Panc1 (cell line): ENCODE measurements at regions not wholly inside any gene's neighbourhood (a gene's known extent, or its start where the extent isn't known, plus 50 kb on each side); places are given as distances from the start of the nearest gene placed in this dataset.

ENCODE experiments used
- ATAC-seq: fragments of 200-7000 bp; cut with Tn5 transposase; 2 replicates; pipeline ENCODE4 v1.9.1; 2020; ENCODE audit warnings: mild to moderate bottlenecking, moderate library complexity
- BruUV-seq: library from RNA; stranded (reverse); fragments of 400-500 nt; replicated peaks from 2 replicates; lab custom pipeline; 2021; lab: Mats Ljungman, UMichigan
- CTCF ChIA-PET: fragments of 300-600 bp; sonication (Branson Sonifier 250); formaldehyde crosslinking; loops from one replicate; lab custom pipeline; 2022; ENCODE audit warnings: antibody characterized with exemption; lab: Charles Lee
- POLR2A ChIA-PET: fragments of 300-600 bp; sonication (Branson Sonifier 250); formaldehyde crosslinking; loops from one replicate; lab custom pipeline; 2022; ENCODE audit warnings: antibody characterized with exemption; lab: Charles Lee
- DNase-seq: peaks from one replicate; pipeline ENCODE4 v3.0.0-alpha.2; 2010; ENCODE audit warnings: low read depth, low spot score
- H3K27ac ChIP-seq: 2 replicates; pipeline ENCODE4 v1.5.1; 2011; ENCODE audit warnings: mild to moderate bottlenecking, low read length, inconsistent platforms
- H3K27me3 ChIP-seq: fragments of 200-500 bp; sonication (Bioruptor generic); 2 replicates; pipeline ENCODE4 v1.6.0; 2014; ENCODE audit warnings: low read length, inconsistent platforms; ENCODE audit not compliant: control insufficient read depth, insufficient read depth
- H3K36me3 ChIP-seq: fragments of 200-500 bp; sonication (Bioruptor generic); 2 replicates; pipeline ENCODE4 v1.5.1; 2014; ENCODE audit warnings: inconsistent platforms, mild to moderate bottlenecking, low read length, moderate library complexity; ENCODE audit not compliant: control insufficient read depth, insufficient read depth
- H3K4me1 ChIP-seq: 2 replicates; pipeline ENCODE4 v1.5.1; 2011; ENCODE audit warnings: inconsistent platforms, mild to moderate bottlenecking, low read length, moderate library complexity; ENCODE audit not compliant: control insufficient read depth, insufficient read depth
- H3K4me3 ChIP-seq, 2 experiments: 2 replicates each; pipeline ENCODE4 v1.5.1; 2011 to 2012; ENCODE audit warnings: low read depth in 2 of 2, low read length in 2 of 2, mild to moderate bottlenecking in 2 of 2, inconsistent platforms in 1 of 2, moderate library complexity in 1 of 2
- H3K9me3 ChIP-seq: fragments of 200-500 bp; sonication (Bioruptor generic); 2 replicates; pipeline ENCODE4 v1.5.1; 2014; ENCODE audit warnings: low read depth, mild to moderate bottlenecking, inconsistent platforms, low read length, moderate library complexity; ENCODE audit not compliant: control insufficient read depth, insufficient read depth
- POLR2AphosphoS5 ChIP-seq: IDR thresholded peaks from 2 replicates; pipeline ENCODE4 v1.6.1; 2012; ENCODE audit warnings: mild to moderate bottlenecking, low read depth, low read length, moderate library complexity
- SIN3A ChIP-seq: IDR thresholded peaks from 2 replicates; pipeline ENCODE4 v1.6.1; 2012; ENCODE audit warnings: low read depth, mild to moderate bottlenecking, low read length, moderate library complexity, borderline replicate concordance; ENCODE audit not compliant: insufficient read depth
- TCF7L2 ChIP-seq: IDR thresholded peaks from 2 replicates; pipeline ENCODE4 v1.6.1; 2011; ENCODE audit warnings: mild to moderate bottlenecking, low read depth, low read length, inconsistent platforms
- in situ Hi-C: cut with HindIII; loops from 2 replicates; pipeline ENCODE4 v1.10.0; 2016; ENCODE audit warnings: low sequenced_read_pairs, low pct_unique_long_range_greater_than_20kb
- intact Hi-C: fragments of 100-400 bp; cut with micrococcal nuclease; formaldehyde crosslinking; loops from one replicate; pipeline ENCODE4 v1.10.0; 2022; ENCODE audit not compliant: unreplicated experiment
- TF ChIP-seq, protein P1 (sequence below), 2 experiments: IDR thresholded peaks; 2 replicates each; pipeline ENCODE4 v1.6.1; 2011 to 2012; ENCODE audit warnings: low read depth in 2 of 2, control low read depth in 1 of 2, low read length in 1 of 2, mild to moderate bottlenecking in 1 of 2, moderate library complexity in 1 of 2; ENCODE audit not compliant: insufficient read depth in 1 of 2
- TF ChIP-seq, protein P2 (sequence below): fragments of 450-650 bp; IDR thresholded peaks from 2 replicates; pipeline ENCODE4 v1.5.1; 2017; ENCODE audit warnings: mild to moderate bottlenecking

DNA sequence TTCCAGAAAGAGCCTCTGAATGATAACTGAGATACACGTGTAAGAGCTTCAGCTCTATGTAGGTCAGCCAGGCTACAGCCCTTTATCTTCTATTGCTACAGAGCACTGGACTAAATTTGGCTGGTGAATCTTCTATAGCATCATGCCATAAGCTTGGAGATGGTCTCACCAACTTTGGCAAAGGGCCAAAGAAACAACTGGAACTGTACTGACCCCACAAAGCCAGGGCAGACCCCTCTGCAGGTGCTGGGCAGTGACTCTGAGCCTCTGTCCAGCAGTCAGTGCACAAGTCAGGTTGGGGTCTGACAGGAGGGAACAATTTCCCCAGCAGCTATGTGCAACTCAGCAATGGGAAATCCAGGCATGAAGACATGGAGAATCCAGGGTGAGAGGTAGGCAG lies 57.8 kb upstream of the NFASC start:
- peaks cover 19% of the 10 kb centered on the region for H3K27me3 ChIP-seq
- no peak overlapping the region for H3K27ac ChIP-seq
- in situ Hi-C loops (no loop called here), intact Hi-C loops (no loop called here)
- H3K9me3 ChIP-seq = no peaks in the 10 kb centered on the region
- no peak for TF ChIP-seq SIN3A
- TF ChIP-seq POLR2AphosphoS5 = no peak
- TF ChIP-seq, protein P1, sequence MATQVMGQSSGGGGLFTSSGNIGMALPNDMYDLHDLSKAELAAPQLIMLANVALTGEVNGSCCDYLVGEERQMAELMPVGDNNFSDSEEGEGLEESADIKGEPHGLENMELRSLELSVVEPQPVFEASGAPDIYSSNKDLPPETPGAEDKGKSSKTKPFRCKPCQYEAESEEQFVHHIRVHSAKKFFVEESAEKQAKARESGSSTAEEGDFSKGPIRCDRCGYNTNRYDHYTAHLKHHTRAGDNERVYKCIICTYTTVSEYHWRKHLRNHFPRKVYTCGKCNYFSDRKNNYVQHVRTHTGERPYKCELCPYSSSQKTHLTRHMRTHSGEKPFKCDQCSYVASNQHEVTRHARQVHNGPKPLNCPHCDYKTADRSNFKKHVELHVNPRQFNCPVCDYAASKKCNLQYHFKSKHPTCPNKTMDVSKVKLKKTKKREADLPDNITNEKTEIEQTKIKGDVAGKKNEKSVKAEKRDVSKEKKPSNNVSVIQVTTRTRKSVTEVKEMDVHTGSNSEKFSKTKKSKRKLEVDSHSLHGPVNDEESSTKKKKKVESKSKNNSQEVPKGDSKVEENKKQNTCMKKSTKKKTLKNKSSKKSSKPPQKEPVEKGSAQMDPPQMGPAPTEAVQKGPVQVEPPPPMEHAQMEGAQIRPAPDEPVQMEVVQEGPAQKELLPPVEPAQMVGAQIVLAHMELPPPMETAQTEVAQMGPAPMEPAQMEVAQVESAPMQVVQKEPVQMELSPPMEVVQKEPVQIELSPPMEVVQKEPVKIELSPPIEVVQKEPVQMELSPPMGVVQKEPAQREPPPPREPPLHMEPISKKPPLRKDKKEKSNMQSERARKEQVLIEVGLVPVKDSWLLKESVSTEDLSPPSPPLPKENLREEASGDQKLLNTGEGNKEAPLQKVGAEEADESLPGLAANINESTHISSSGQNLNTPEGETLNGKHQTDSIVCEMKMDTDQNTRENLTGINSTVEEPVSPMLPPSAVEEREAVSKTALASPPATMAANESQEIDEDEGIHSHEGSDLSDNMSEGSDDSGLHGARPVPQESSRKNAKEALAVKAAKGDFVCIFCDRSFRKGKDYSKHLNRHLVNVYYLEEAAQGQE (IDR thresholded peaks at IDR 0.05; ENCODE audit: insufficient read depth in 1 of 2, low read depth in 2 of 2, low read length in 1 of 2) = no peak
- no peak for TF ChIP-seq TCF7L2
- TF ChIP-seq, protein P2, sequence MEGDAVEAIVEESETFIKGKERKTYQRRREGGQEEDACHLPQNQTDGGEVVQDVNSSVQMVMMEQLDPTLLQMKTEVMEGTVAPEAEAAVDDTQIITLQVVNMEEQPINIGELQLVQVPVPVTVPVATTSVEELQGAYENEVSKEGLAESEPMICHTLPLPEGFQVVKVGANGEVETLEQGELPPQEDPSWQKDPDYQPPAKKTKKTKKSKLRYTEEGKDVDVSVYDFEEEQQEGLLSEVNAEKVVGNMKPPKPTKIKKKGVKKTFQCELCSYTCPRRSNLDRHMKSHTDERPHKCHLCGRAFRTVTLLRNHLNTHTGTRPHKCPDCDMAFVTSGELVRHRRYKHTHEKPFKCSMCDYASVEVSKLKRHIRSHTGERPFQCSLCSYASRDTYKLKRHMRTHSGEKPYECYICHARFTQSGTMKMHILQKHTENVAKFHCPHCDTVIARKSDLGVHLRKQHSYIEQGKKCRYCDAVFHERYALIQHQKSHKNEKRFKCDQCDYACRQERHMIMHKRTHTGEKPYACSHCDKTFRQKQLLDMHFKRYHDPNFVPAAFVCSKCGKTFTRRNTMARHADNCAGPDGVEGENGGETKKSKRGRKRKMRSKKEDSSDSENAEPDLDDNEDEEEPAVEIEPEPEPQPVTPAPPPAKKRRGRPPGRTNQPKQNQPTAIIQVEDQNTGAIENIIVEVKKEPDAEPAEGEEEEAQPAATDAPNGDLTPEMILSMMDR = no peak
- CTCF ChIA-PET = no interaction called here
- POLR2A ChIA-PET = interaction anchor here (0.6 kb wide), 1 partner anchor 307 kb away, joined by 3 read pairs; no protein-coding TSS in a partner anchor
- no peaks in the 10 kb centered on the region for H3K4me1 ChIP-seq
- no peak overlapping the region for H3K4me3 ChIP-seq
- H3K36me3 ChIP-seq = no peaks in the 10 kb centered on the region
- BruUV-seq = no TSS peak
- no peak for DNase-seq
- no peak for ATAC-seq

DNA sequence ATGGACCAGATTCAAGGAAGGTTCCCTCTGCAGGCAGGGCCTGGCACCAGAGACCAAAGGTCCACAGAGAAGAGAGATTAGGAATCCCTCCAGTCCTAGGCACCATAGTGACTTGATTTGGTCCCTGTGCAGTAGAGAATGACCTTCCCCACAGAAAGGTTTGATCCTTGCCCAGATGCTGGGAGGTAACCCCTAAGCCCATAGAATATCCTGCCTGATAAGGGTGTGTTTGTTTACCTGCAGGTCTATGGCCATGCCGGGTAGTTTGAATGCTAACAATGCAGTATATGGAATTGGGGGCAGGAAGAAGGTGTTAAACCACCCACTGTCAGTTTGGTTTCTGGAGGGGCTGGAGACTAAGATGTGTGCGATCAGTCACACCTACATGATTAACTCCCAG lies 57.1 kb upstream of the NFASC start:
- POLR2A ChIA-PET = no interaction called here
- Histone ChIP-seq H3K4me3 (no peak overlapping the region), H3K27ac (no peak overlapping the region), H3K9me3 (no peaks in the 10 kb centered on the region), H3K27me3 (peaks cover 20% of the 10 kb centered on the region), H3K4me1 (no peaks in the 10 kb centered on the region), H3K36me3 (no peaks in the 10 kb centered on the region)
- ATAC-seq (no peak), DNase-seq (no peak)
- intact Hi-C loops (no loop called here), in situ Hi-C loops (no loop called here)
- TF ChIP-seq SIN3A = no peak
- TF ChIP-seq, protein P1 (IDR thresholded peaks at IDR 0.05; ENCODE audit: insufficient read depth in 1 of 2, low read depth in 2 of 2, low read length in 1 of 2) = no peak
- TF ChIP-seq TCF7L2 = no peak
- no peak for TF ChIP-seq POLR2AphosphoS5
- TF ChIP-seq, protein P2 = no peak
- no TSS peak for BruUV-seq
- CTCF ChIA-PET = no interaction called here
